Neural cell (in vitro differentiated cells): ENCODE measurements at regions not wholly inside any gene's neighbourhood (a gene's known extent, or its start where the extent isn't known, plus 50 kb on each side); places are given as distances from the start of the nearest gene placed in this dataset.

Experiments
- H2AFZ ChIP-seq: fragments of 200-600, 300-800 bp; sonication (generic), shearing (Covaris generic); 2 replicates; pipeline ENCODE4 v1.6.0; 2014; ENCODE audit warnings: low read depth, mild to moderate bottlenecking, antibody characterized with exemption, low read length, moderate library complexity
- H3F3A ChIP-seq: fragments of 200-600 bp; shearing (Covaris generic); 2 replicates; pipeline ENCODE4 v1.6.1; 2016; ENCODE audit warnings: mild to moderate bottlenecking, moderate library complexity, mixed read lengths, antibody characterized with exemption, low read length; ENCODE audit not compliant: insufficient read depth, poor library complexity, severe bottlenecking
- H3K27ac ChIP-seq: fragments of 200-600, 300-800 bp; sonication (generic), shearing (Covaris generic); 2 replicates; pipeline ENCODE4 v1.5.1; 2014; ENCODE audit warnings: mild to moderate bottlenecking, low read length, moderate library complexity
- H3K27me3 ChIP-seq: fragments of 300-800, 200-600 bp; sonication (generic), shearing (Covaris generic); 2 replicates; pipeline ENCODE4 v1.6.0; 2014; ENCODE audit warnings: mild to moderate bottlenecking, low read depth, low read length, moderate library complexity; ENCODE audit not compliant: insufficient read depth
- H3K36me3 ChIP-seq: fragments of 300-800, 200-600 bp; sonication (generic), shearing (Covaris generic); 2 replicates; pipeline ENCODE4 v1.5.1; 2014; ENCODE audit warnings: mild to moderate bottlenecking, antibody characterized with exemption, low read length, moderate library complexity; ENCODE audit not compliant: insufficient read depth
- H3K4me2 ChIP-seq: fragments of 300-800, 200-600 bp; sonication (generic), shearing (Covaris generic); 2 replicates; pipeline ENCODE4 v1.6.0; 2014; ENCODE audit warnings: mild to moderate bottlenecking, low read length
- H3K4me3 ChIP-seq: fragments of 300-800, 200-600 bp; sonication (generic), shearing (Covaris generic); 2 replicates; pipeline ENCODE4 v1.5.1; 2014; ENCODE audit warnings: mild to moderate bottlenecking, low read length, moderate library complexity
- H3K79me2 ChIP-seq: fragments of 200-600 bp; shearing (Covaris generic); replicated peaks from 2 replicates; pipeline ENCODE4 v1.6.0; 2014; ENCODE audit warnings: mild to moderate bottlenecking, low read length, moderate library complexity; ENCODE audit not compliant: insufficient read depth
- H3K9ac ChIP-seq: fragments of 300-800, 200-600 bp; sonication (generic), shearing (Covaris generic); 2 replicates; pipeline ENCODE4 v1.6.1; 2016; ENCODE audit warnings: mild to moderate bottlenecking, low read length, mixed read lengths
- H3K9me2 ChIP-seq: fragments of 200-600 bp; shearing (Covaris generic); 2 replicates; pipeline ENCODE4 v1.6.1; 2016; ENCODE audit warnings: mild to moderate bottlenecking, low read length, mixed read lengths; ENCODE audit not compliant: insufficient read depth
- H3K9me3 ChIP-seq: fragments of 200-600, 300-800 bp; sonication (generic), shearing (Covaris generic); 2 replicates; pipeline ENCODE4 v1.6.1; 2016; ENCODE audit warnings: mild to moderate bottlenecking, mixed run types, low read length, moderate library complexity, mixed read lengths
- H4K20me1 ChIP-seq: fragments of 200-600 bp; shearing (Covaris generic); 2 replicates; pipeline ENCODE4 v1.6.1; 2016; ENCODE audit warnings: mild to moderate bottlenecking, mixed run types; ENCODE audit not compliant: insufficient read depth
- EP300 ChIP-seq: fragments of 450-650 bp; conservative IDR thresholded peaks from 2 replicates; pipeline ENCODE4 v1.6.1; 2014; ENCODE audit warnings: antibody characterized with exemption, mild to moderate bottlenecking, moderate library complexity; ENCODE audit not compliant: poor library complexity, severe bottlenecking
- EZH2 ChIP-seq: fragments of 200-600, 300-800 bp; shearing (Covaris generic), sonication (generic); IDR thresholded peaks from 2 replicates; pipeline ENCODE4 v1.6.1; 2014; ENCODE audit warnings: antibody characterized with exemption, low read length, borderline replicate concordance, mild to moderate bottlenecking; ENCODE audit not compliant: insufficient read depth, poor library complexity, severe bottlenecking
- MXI1 ChIP-seq: fragments of 450-650 bp; conservative IDR thresholded peaks from 2 replicates; pipeline ENCODE4 v1.6.1; 2014; ENCODE audit warnings: antibody characterized with exemption, mild to moderate bottlenecking; ENCODE audit not compliant: poor library complexity, severe bottlenecking
- POLR2AphosphoS5 ChIP-seq: IDR thresholded peaks from 2 replicates; pipeline ENCODE4 v1.6.1; 2012
- RAD21 ChIP-seq: fragments of 450-650 bp; conservative IDR thresholded peaks from 2 replicates; pipeline ENCODE4 v1.6.1; 2014; ENCODE audit warnings: antibody characterized with exemption, mild to moderate bottlenecking, moderate library complexity
- SMC3 ChIP-seq: fragments of 450-650 bp; conservative IDR thresholded peaks from 2 replicates; pipeline ENCODE4 v1.6.1; 2014; ENCODE audit warnings: antibody characterized with exemption, mild to moderate bottlenecking, moderate library complexity; ENCODE audit not compliant: poor library complexity
- TAF1 ChIP-seq: IDR thresholded peaks from 2 replicates; pipeline ENCODE4 v1.6.1; 2012; ENCODE audit warnings: low read depth
- TF ChIP-seq, protein P1 (sequence below): fragments of 450-650 bp; IDR thresholded peaks from 2 replicates; pipeline ENCODE4 v1.5.1; 2014; ENCODE audit warnings: antibody characterized with exemption, mild to moderate bottlenecking, moderate library complexity; ENCODE audit not compliant: poor library complexity, severe bottlenecking
- TF ChIP-seq, protein P2 (sequence below): IDR thresholded peaks from 2 replicates; pipeline ENCODE4 v1.6.1; 2012; ENCODE audit warnings: borderline replicate concordance

DNA sequence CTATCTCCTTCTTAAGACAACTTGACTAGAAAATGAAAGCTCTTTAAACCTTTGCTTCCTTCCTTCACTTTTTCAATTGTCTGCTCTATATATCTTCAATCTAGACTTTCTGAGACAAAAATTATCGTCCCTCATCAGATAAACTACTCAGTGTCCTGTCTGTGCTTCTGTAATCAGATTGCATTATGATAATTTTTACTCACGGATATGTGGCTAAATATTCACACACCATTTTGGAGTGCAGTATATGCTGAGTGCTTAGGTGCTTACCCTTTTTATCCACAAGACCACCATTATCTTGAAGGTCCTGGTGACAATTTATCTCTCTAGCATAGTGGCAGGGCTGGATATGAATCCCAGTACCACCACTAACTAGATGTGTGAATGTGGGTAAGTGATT lies 1012.3 kb downstream of the TUSC7 start:
- Histone ChIP-seq H4K20me1 (no peaks in the 10 kb centered on the region), H3K79me2 (no peaks in the 10 kb centered on the region), H2AFZ (no peak overlapping the region), H3K27me3 (no peaks in the 10 kb centered on the region), H3F3A (no peaks in the 10 kb centered on the region), H3K4me2 (no peak overlapping the region), H3K9me3 (no peaks in the 10 kb centered on the region), H3K4me3 (no peak overlapping the region), H3K9ac (no peak overlapping the region), H3K27ac (no peak overlapping the region), H3K9me2 (no peaks in the 10 kb centered on the region), H3K36me3 (no peaks in the 10 kb centered on the region)
- TF ChIP-seq MXI1 (no peak), EZH2 (no peak), EP300 (no peak), POLR2AphosphoS5 (no peak), TAF1 (no peak), SMC3 (no peak), RAD21 (no peak)
- TF ChIP-seq, protein P1, sequence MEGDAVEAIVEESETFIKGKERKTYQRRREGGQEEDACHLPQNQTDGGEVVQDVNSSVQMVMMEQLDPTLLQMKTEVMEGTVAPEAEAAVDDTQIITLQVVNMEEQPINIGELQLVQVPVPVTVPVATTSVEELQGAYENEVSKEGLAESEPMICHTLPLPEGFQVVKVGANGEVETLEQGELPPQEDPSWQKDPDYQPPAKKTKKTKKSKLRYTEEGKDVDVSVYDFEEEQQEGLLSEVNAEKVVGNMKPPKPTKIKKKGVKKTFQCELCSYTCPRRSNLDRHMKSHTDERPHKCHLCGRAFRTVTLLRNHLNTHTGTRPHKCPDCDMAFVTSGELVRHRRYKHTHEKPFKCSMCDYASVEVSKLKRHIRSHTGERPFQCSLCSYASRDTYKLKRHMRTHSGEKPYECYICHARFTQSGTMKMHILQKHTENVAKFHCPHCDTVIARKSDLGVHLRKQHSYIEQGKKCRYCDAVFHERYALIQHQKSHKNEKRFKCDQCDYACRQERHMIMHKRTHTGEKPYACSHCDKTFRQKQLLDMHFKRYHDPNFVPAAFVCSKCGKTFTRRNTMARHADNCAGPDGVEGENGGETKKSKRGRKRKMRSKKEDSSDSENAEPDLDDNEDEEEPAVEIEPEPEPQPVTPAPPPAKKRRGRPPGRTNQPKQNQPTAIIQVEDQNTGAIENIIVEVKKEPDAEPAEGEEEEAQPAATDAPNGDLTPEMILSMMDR = no peak
- TF ChIP-seq, protein P2, sequence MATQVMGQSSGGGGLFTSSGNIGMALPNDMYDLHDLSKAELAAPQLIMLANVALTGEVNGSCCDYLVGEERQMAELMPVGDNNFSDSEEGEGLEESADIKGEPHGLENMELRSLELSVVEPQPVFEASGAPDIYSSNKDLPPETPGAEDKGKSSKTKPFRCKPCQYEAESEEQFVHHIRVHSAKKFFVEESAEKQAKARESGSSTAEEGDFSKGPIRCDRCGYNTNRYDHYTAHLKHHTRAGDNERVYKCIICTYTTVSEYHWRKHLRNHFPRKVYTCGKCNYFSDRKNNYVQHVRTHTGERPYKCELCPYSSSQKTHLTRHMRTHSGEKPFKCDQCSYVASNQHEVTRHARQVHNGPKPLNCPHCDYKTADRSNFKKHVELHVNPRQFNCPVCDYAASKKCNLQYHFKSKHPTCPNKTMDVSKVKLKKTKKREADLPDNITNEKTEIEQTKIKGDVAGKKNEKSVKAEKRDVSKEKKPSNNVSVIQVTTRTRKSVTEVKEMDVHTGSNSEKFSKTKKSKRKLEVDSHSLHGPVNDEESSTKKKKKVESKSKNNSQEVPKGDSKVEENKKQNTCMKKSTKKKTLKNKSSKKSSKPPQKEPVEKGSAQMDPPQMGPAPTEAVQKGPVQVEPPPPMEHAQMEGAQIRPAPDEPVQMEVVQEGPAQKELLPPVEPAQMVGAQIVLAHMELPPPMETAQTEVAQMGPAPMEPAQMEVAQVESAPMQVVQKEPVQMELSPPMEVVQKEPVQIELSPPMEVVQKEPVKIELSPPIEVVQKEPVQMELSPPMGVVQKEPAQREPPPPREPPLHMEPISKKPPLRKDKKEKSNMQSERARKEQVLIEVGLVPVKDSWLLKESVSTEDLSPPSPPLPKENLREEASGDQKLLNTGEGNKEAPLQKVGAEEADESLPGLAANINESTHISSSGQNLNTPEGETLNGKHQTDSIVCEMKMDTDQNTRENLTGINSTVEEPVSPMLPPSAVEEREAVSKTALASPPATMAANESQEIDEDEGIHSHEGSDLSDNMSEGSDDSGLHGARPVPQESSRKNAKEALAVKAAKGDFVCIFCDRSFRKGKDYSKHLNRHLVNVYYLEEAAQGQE = no peak

DNA sequence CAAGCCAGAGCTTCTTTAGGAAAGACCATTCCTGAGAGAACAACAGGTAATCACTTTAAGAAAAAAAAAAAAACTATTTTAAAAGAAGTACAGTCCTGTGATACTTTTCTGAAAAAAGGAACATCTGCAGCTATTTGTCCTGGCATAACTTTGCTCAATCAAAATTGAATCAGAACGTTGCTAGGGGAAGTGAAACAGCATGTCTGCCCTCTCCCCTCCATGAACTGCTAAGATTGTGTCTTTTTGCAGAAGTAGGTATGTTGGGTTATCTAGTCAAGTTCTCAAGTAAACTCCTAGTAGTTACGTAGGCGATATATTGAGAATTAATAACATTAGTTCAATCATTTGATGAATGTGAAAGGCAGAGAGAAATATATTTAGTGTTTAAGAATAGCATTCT lies 1013.3 kb downstream of the TUSC7 start:
- Histone ChIP-seq H3K36me3 (no peaks in the 10 kb centered on the region), H4K20me1 (no peaks in the 10 kb centered on the region), H3F3A (no peaks in the 10 kb centered on the region), H3K4me3 (no peak overlapping the region), H3K9me2 (no peaks in the 10 kb centered on the region), H2AFZ (no peak overlapping the region), H3K9me3 (no peaks in the 10 kb centered on the region), H3K4me2 (no peak overlapping the region), H3K27ac (no peak overlapping the region), H3K79me2 (no peaks in the 10 kb centered on the region), H3K27me3 (no peaks in the 10 kb centered on the region), H3K9ac (no peak overlapping the region)
- no peak for TF ChIP-seq SMC3
- no peak for TF ChIP-seq EP300
- TF ChIP-seq, protein P1 = no peak
- no peak for TF ChIP-seq POLR2AphosphoS5
- TF ChIP-seq MXI1 = no peak
- no peak for TF ChIP-seq RAD21
- no peak for TF ChIP-seq EZH2
- TF ChIP-seq TAF1 = no peak
- TF ChIP-seq, protein P2 = no peak
